Endothelial cell of umbilical vein (primary cell): ENCODE measurements at regions not wholly inside any gene's neighbourhood (a gene's known extent, or its start where the extent isn't known, plus 50 kb on each side); places are given as distances from the start of the nearest gene placed in this dataset.
A peak's percentile ranks its signal among the peaks of the same experiment; 100 is the strongest.

Source experiments
- BruUV-seq: library from RNA; stranded (reverse); fragments of 400-500 nt; replicated peaks from 2 replicates; lab custom pipeline; 2021; lab: Mats Ljungman, UMichigan
- CTCF ChIA-PET: fragments of 300-600, 350-600 bp; sonication (Branson Sonifier 250); formaldehyde crosslinking; loops from one replicate; lab custom pipeline; 2021; ENCODE audit warnings: antibody characterized with exemption, inconsistent platforms; lab: Charles Lee
- POLR2A ChIA-PET: fragments of 300-600, 350-600 bp; sonication (Branson Sonifier 250); formaldehyde crosslinking; loops from one replicate; lab custom pipeline; 2021; ENCODE audit warnings: antibody characterized with exemption, inconsistent platforms; lab: Charles Lee
- DNase-seq: peaks from one replicate; pipeline ENCODE4 v3.0.0-alpha.2; 2011; ENCODE audit warnings: low read depth, low spot score
- FAIRE-seq: peaks from 2 replicates; lab custom pipeline; 2011; peaks lifted over from hg19 to GRCh38; lab: Jason Lieb, UNC
- H2AFZ ChIP-seq: 2 replicates; pipeline ENCODE4 v1.6.0; 2012; ENCODE audit warnings: low read depth, low read length, control low read depth, inconsistent platforms
- H3K27ac ChIP-seq: 2 replicates; pipeline ENCODE4 v1.5.1; 2011; ENCODE audit warnings: low read depth, mild to moderate bottlenecking, control low read depth, low read length, moderate library complexity; ENCODE audit not compliant: insufficient read depth
- H3K27me3 ChIP-seq, 2 experiments: 2 replicates each; pipeline versions ENCODE4 v1.6.0 to v1.6.1; 2011; ENCODE audit warnings: low read length in 2 of 2, mixed read lengths in 1 of 2; ENCODE audit not compliant: control insufficient read depth in 2 of 2, insufficient read depth in 2 of 2
- H3K36me3 ChIP-seq, 2 experiments: 2 replicates in 1 of 2; 3 replicates in 1 of 2; pipeline ENCODE4 v1.5.1; 2011; ENCODE audit warnings: low read length in 2 of 2, mild to moderate bottlenecking in 1 of 2, moderate library complexity in 1 of 2; ENCODE audit not compliant: control insufficient read depth in 2 of 2, insufficient read depth in 2 of 2; ENCODE audit errors: extremely low read depth in 1 of 2
- H3K4me1 ChIP-seq: 3 replicates; pipeline ENCODE4 v1.5.1; 2011; ENCODE audit warnings: mild to moderate bottlenecking, low read length; ENCODE audit not compliant: control insufficient read depth, insufficient read depth; ENCODE audit errors: extremely low read depth
- H3K4me2 ChIP-seq: 2 replicates; pipeline ENCODE4 v1.6.1; 2011; ENCODE audit warnings: low read length, control low read depth, mixed read lengths; ENCODE audit not compliant: insufficient read depth
- H3K4me3 ChIP-seq, 3 experiments: fragments of 200-600 bp in 1 of 3; sonication (generic), shearing (Covaris generic) in 1 of 3; replicated peaks in 1 of 3; 2 replicates each; pipeline ENCODE4 v1.5.1; 2011 to 2016; ENCODE audit warnings: control low read depth in 3 of 3, low read length in 3 of 3, mild to moderate bottlenecking in 2 of 3, inconsistent platforms in 1 of 3, low read depth in 1 of 3, moderate library complexity in 1 of 3; ENCODE audit not compliant: insufficient read depth in 1 of 3
- H3K79me2 ChIP-seq: 2 replicates; pipeline ENCODE4 v1.6.0; 2012; ENCODE audit warnings: low read length, inconsistent platforms; ENCODE audit not compliant: control insufficient read depth, insufficient read depth
- H3K9ac ChIP-seq: replicated peaks from 2 replicates; pipeline ENCODE3; 2011; ENCODE audit warnings: low read length, control low read depth; ENCODE audit not compliant: insufficient read depth; ENCODE audit errors: extremely low read depth
- H3K9me1 ChIP-seq: replicated peaks from 3 replicates; pipeline ENCODE4 v1.6.0; 2011; ENCODE audit warnings: mild to moderate bottlenecking, low read length; ENCODE audit not compliant: control insufficient read depth, insufficient read depth; ENCODE audit errors: extremely low read depth
- H3K9me3 ChIP-seq: replicated peaks from 2 replicates; pipeline ENCODE4 v1.5.1; 2012; ENCODE audit warnings: low read length, inconsistent platforms; ENCODE audit not compliant: control insufficient read depth, insufficient read depth
- H4K20me1 ChIP-seq: replicated peaks from 2 replicates; pipeline ENCODE3; 2011; ENCODE audit warnings: mild to moderate bottlenecking, low read length; ENCODE audit not compliant: control insufficient read depth, insufficient read depth; ENCODE audit errors: extremely low read depth
- CTCF ChIP-seq, 2 donors: IDR thresholded peaks; 1 replicate in 1 of 2; 2 replicates in 1 of 2; pipeline ENCODE4 v1.5.1; 2011; ENCODE audit warnings: low read length in 2 of 2, mild to moderate bottlenecking in 2 of 2, moderate library complexity in 2 of 2, control low read depth in 1 of 2, inconsistent platforms in 1 of 2, low read depth in 1 of 2; ENCODE audit not compliant: insufficient read depth in 1 of 2; ENCODE audit errors: extremely low read depth in 1 of 2
- EZH2 ChIP-seq: IDR thresholded peaks from 2 replicates; pipeline ENCODE4 v1.6.1; 2012; ENCODE audit warnings: borderline replicate concordance, low read depth, mild to moderate bottlenecking, moderate library complexity, low read length, inconsistent platforms; ENCODE audit not compliant: severe bottlenecking
- FOS ChIP-seq: IDR thresholded peaks from 2 replicates; pipeline ENCODE4 v1.6.1; 2011; ENCODE audit warnings: mild to moderate bottlenecking, low read length, moderate library complexity, borderline replicate concordance; ENCODE audit not compliant: insufficient read depth
- GATA2 ChIP-seq: IDR thresholded peaks from 2 replicates; pipeline ENCODE4 v1.7.0; 2011; ENCODE audit warnings: low read depth, mild to moderate bottlenecking, moderate library complexity, mixed read lengths, low read length; ENCODE audit not compliant: insufficient read length, insufficient read depth
- POLR2A ChIP-seq: IDR thresholded peaks from 2 replicates; pipeline ENCODE4 v1.6.1; 2012; ENCODE audit warnings: low read depth, mild to moderate bottlenecking, control low read depth, low read length
- dilution Hi-C: fragments of 300-500 bp; cut with MboI; formaldehyde crosslinking; loops from one replicate; pipeline ENCODE4 v1.15.0; 2019; ENCODE audit warnings: low sequenced_read_pairs; ENCODE audit not compliant: extremely low pct_ligation_motif_present
- intact Hi-C: fragments of 100-400 bp; cut with micrococcal nuclease; formaldehyde crosslinking; loops from one replicate; pipeline ENCODE4 v1.10.0; 2022

- no peaks in the 10 kb centered on the region for H4K20me1 ChIP-seq
- H3K4me1 ChIP-seq, result peaks cover 22% of the 10 kb centered on the region
- intact Hi-C loops (no loop called here), dilution Hi-C loops (no loop called here)
- TF ChIP-seq CTCF (IDR thresholded peaks at IDR 0.05; ENCODE audit: extremely low read depth in 1 of 2, insufficient read depth in 1 of 2, low read depth in 1 of 2, low read length in 2 of 2) (no peak), EZH2 (no peak), GATA2 (peak; percentile 50), FOS (peak; percentile 60), POLR2A (no peak)
- no peaks in the 10 kb centered on the region for H3K27me3 ChIP-seq
- no peak overlapping the region for H2AFZ ChIP-seq
- no peaks in the 10 kb centered on the region for H3K9me1 ChIP-seq
- BruUV-seq, result no TSS peak
- H3K9me3 ChIP-seq, result no peaks in the 10 kb centered on the region
- no peak overlapping the region for H3K27ac ChIP-seq
- H3K9ac ChIP-seq, result no peak overlapping the region
- CTCF ChIA-PET, result interaction anchor here (0.7 kb wide), 1 partner anchor 17 kb away, joined by 3 read pairs; no protein-coding TSS in a partner anchor
- no peak for FAIRE-seq
- POLR2A ChIA-PET, result interaction anchor here (0.7 kb wide), 1 partner anchor 42 kb away, joined by 3 read pairs; no protein-coding TSS in a partner anchor
- H3K79me2 ChIP-seq, result no peaks in the 10 kb centered on the region
- H3K4me3 ChIP-seq, result no peak overlapping the region
- peak; percentile 36 for DNase-seq
- no peaks in the 10 kb centered on the region for H3K36me3 ChIP-seq
- peak overlapping the region; percentile 51 for H3K4me2 ChIP-seq
These were observed 649.5 kb upstream of the ADGRL2 start for GRCh38 chr1:81151206-81151605.
